Fibroblast of lung (primary cell): ENCODE measurements at regions not wholly inside any gene's neighbourhood (a gene's known extent, or its start where the extent isn't known, plus 50 kb on each side); places are given as distances from the start of the nearest gene placed in this dataset.

Experiments used
- DNase-seq, 2 donors: peaks; one replicate each; pipeline versions ENCODE4 v3.0.0 to v3.0.0-alpha.2; 2010; ENCODE audit warnings: low read depth in 2 of 2
- H2AFZ ChIP-seq: 2 replicates; pipeline ENCODE4 v1.5.1; 2012; ENCODE audit warnings: low read length, control low read depth, inconsistent platforms
- H3K27ac ChIP-seq: 2 replicates; pipeline ENCODE4 v1.5.1; 2011; ENCODE audit warnings: low read length, control low read depth; ENCODE audit not compliant: insufficient read depth
- H3K27me3 ChIP-seq: 2 replicates; pipeline ENCODE4 v1.5.1; 2011; ENCODE audit warnings: mild to moderate bottlenecking, low read length; ENCODE audit not compliant: control insufficient read depth, insufficient read depth
- H3K36me3 ChIP-seq: 2 replicates; pipeline ENCODE4 v1.5.1; 2011; ENCODE audit warnings: low read length; ENCODE audit not compliant: control insufficient read depth, insufficient read depth
- H3K4me1 ChIP-seq: 2 replicates; pipeline ENCODE4 v1.5.1; 2011; ENCODE audit warnings: low read length; ENCODE audit not compliant: control insufficient read depth, insufficient read depth; ENCODE audit errors: extremely low read depth
- H3K4me2 ChIP-seq: 2 replicates; pipeline ENCODE4 v1.5.1; 2011; ENCODE audit warnings: low read length, control low read depth; ENCODE audit not compliant: insufficient read depth; ENCODE audit errors: extremely low read depth
- H3K4me3 ChIP-seq, 4 experiments: fragments of 200-600 bp in 1 of 4; sonication (generic) in 1 of 4; replicated peaks in 1 of 4; 2 replicates each; pipeline ENCODE4 v1.5.1; 2011 to 2016; ENCODE audit warnings: low read length in 4 of 4, low read depth in 3 of 4, mild to moderate bottlenecking in 3 of 4, control low read depth in 2 of 4, inconsistent platforms in 1 of 4, mixed read lengths in 1 of 4; ENCODE audit not compliant: insufficient read depth in 1 of 4; ENCODE audit errors: control extremely low read depth in 1 of 4
- H3K79me2 ChIP-seq: 2 replicates; pipeline ENCODE4 v1.5.1; 2012; ENCODE audit warnings: mild to moderate bottlenecking, low read length, inconsistent platforms; ENCODE audit not compliant: control insufficient read depth, insufficient read depth
- H3K9ac ChIP-seq: 2 replicates; pipeline ENCODE4 v1.5.1; 2011; ENCODE audit warnings: mild to moderate bottlenecking, low read length, control low read depth; ENCODE audit not compliant: insufficient read depth
- H3K9me3 ChIP-seq: 2 replicates; pipeline ENCODE4 v1.5.1; 2012; ENCODE audit warnings: low read depth, low read length; ENCODE audit not compliant: control insufficient read depth, insufficient read depth
- H4K20me1 ChIP-seq: 2 replicates; pipeline ENCODE4 v1.5.1; 2011; ENCODE audit warnings: low read length; ENCODE audit not compliant: control insufficient read depth, insufficient read depth; ENCODE audit errors: extremely low read depth
- CTCF ChIP-seq, 2 donors: IDR thresholded peaks in 1 of 2; conservative IDR thresholded peaks in 1 of 2; 1 replicate in 1 of 2; 2 replicates in 1 of 2; pipeline ENCODE4 v1.5.1; 2011 to 2012; ENCODE audit warnings: low read length in 2 of 2, control low read depth in 1 of 2, inconsistent platforms in 1 of 2, low read depth in 1 of 2, mild to moderate bottlenecking in 1 of 2
- EZH2 ChIP-seq: IDR thresholded peaks from 2 replicates; pipeline ENCODE4 v1.5.1; 2012; ENCODE audit warnings: low read length, control low read depth, mild to moderate bottlenecking; ENCODE audit errors: missing control alignments

GRCh38 chr18:5651736-5652135 is 107.9 kb upstream of the EPB41L3 start:
- no peak for DNase-seq
- Histone ChIP-seq H3K9ac (no peak overlapping the region), H4K20me1 (no peaks in the 10 kb centered on the region), H3K36me3 (no peaks in the 10 kb centered on the region), H3K9me3 (no peaks in the 10 kb centered on the region), H3K4me1 (no peaks in the 10 kb centered on the region), H3K4me2 (no peak overlapping the region), H3K27ac (no peak overlapping the region), H3K4me3 (no peak overlapping the region), H3K79me2 (no peaks in the 10 kb centered on the region), H3K27me3 (no peaks in the 10 kb centered on the region), H2AFZ (no peak overlapping the region)
- no peak for TF ChIP-seq EZH2
- TF ChIP-seq CTCF (conservative IDR thresholded peaks at IDR 0.05 in 1 of 2, IDR thresholded peaks at IDR 0.05 in 1 of 2; ENCODE audit: low read depth in 1 of 2, low read length in 2 of 2), result no peak

GRCh38 chr18:5649439-5649838 is 105.6 kb upstream of the EPB41L3 start:
- H4K20me1 ChIP-seq, result no peaks in the 10 kb centered on the region
- H3K9me3 ChIP-seq, result no peaks in the 10 kb centered on the region
- H3K4me3 ChIP-seq, result no peak overlapping the region
- TF ChIP-seq CTCF (conservative IDR thresholded peaks at IDR 0.05 in 1 of 2, IDR thresholded peaks at IDR 0.05 in 1 of 2; ENCODE audit: low read depth in 1 of 2, low read length in 2 of 2) (no peak), EZH2 (no peak)
- no peaks in the 10 kb centered on the region for H3K36me3 ChIP-seq
- no peaks in the 10 kb centered on the region for H3K27me3 ChIP-seq
- DNase-seq, result no peak
- no peak overlapping the region for H3K27ac ChIP-seq
- H3K79me2 ChIP-seq, result no peaks in the 10 kb centered on the region
- no peaks in the 10 kb centered on the region for H3K4me1 ChIP-seq
- H3K4me2 ChIP-seq, result no peak overlapping the region
- no peak overlapping the region for H2AFZ ChIP-seq
- H3K9ac ChIP-seq, result no peak overlapping the region

GRCh38 chr18:5646739-5647138 is 102.9 kb upstream of the EPB41L3 start:
- no peaks in the 10 kb centered on the region for H3K36me3 ChIP-seq
- H3K79me2 ChIP-seq, result no peaks in the 10 kb centered on the region
- no peaks in the 10 kb centered on the region for H3K9me3 ChIP-seq
- no peak overlapping the region for H2AFZ ChIP-seq
- peak in 1 of 2 donors; percentile 14 for DNase-seq
- H3K4me3 ChIP-seq, result no peak overlapping the region
- no peaks in the 10 kb centered on the region for H3K4me1 ChIP-seq
- H3K4me2 ChIP-seq, result no peak overlapping the region
- H3K27me3 ChIP-seq, result no peaks in the 10 kb centered on the region
- no peak for TF ChIP-seq EZH2
- TF ChIP-seq CTCF (conservative IDR thresholded peaks at IDR 0.05 in 1 of 2, IDR thresholded peaks at IDR 0.05 in 1 of 2; ENCODE audit: low read depth in 1 of 2, low read length in 2 of 2), result no peak
- no peak overlapping the region for H3K9ac ChIP-seq
- no peaks in the 10 kb centered on the region for H4K20me1 ChIP-seq
- no peak overlapping the region for H3K27ac ChIP-seq
